OCI-LY1 (cell line): ENCODE measurements at regions not wholly inside any gene's neighbourhood (a gene's known extent, or its start where the extent isn't known, plus 50 kb on each side); places are given as distances from the start of the nearest gene placed in this dataset.

Experiments
- CTCF ChIP-seq: fragments of 200-600 bp; sonication (generic), shearing (Covaris generic); IDR thresholded peaks from 2 replicates; pipeline ENCODE4 v1.5.1; 2017; ENCODE audit warnings: mild to moderate bottlenecking, antibody characterized with exemption, low read length, moderate library complexity, mixed read lengths
- EZH2 ChIP-seq: fragments of 200-600 bp; sonication (generic), shearing (Covaris generic); IDR thresholded peaks from 2 replicates; pipeline ENCODE4 v1.8.0; 2017; ENCODE audit warnings: borderline replicate concordance, mixed run types, mild to moderate bottlenecking, antibody characterized with exemption, low read length, moderate library complexity, mixed read lengths

GRCh38 chr22:47230251-47230650 is 467.8 kb downstream of the TBC1D22A start:
- TF ChIP-seq CTCF, result no peak
- TF ChIP-seq EZH2, result no peak
